22Rv1 (cell line): ENCODE measurements at regions not wholly inside any gene's neighbourhood (a gene's known extent, or its start where the extent isn't known, plus 50 kb on each side); places are given as distances from the start of the nearest gene placed in this dataset.

Experiments
- H3K27ac ChIP-seq: fragments of 450-650 bp; 2 replicates; pipeline ENCODE4 v1.5.1; 2017
- CTCF ChIP-seq: fragments of 450-650 bp; IDR thresholded peaks from 2 replicates; pipeline ENCODE4 v1.5.1; 2017; ENCODE audit warnings: mild to moderate bottlenecking
- ZFX ChIP-seq: fragments of 450-650 bp; IDR thresholded peaks from 2 replicates; pipeline ENCODE4 v1.6.1; 2017; ENCODE audit warnings: antibody characterized with exemption, borderline replicate concordance

DNA sequence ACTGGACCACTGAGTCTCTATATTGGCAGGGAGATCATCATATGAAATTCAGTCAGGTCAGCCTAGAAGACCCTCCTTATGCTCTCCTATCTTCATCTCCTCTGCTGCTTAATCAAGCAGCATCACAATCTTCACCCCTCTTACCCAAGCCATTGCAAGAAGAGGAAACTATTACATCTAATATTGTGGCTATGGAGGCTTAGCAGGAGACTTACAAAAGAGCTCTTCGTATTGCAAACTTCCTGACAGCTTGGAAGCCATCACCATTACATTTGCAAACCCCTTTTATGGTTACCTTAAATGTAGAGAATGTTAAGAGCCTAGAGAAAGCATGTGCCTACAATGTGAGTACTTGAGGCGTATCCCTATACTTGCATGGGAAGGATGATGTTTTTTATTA lies 87.2 kb upstream of the STXBP5 start:
- no peak overlapping the region for H3K27ac ChIP-seq
- TF ChIP-seq ZFX (no peak), CTCF (no peak)

- no peak for TF ChIP-seq CTCF
- TF ChIP-seq ZFX: no peak
Observed at GRCh38 chr6:147117580-147117979, 86.6 kb upstream of the STXBP5 start.

DNA sequence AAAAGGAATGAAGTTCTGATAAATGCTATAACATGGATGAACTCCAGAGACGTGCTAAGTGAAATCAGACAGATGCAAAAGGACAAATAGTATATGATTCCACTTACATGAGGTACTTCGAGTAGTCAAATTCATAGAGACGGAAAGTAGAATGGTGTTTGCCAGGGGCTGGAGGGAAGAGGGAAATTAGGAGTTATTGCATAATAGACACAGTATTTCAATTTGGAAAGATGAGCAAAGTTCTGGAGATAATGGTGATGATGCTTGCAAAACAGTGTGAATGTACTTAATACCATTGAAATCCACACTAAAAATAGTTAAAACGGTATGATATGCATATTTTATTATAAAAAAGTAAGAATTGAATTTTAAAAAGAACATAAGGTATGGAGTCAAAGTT lies 84.9 kb upstream of the STXBP5 start:
- no peak for TF ChIP-seq CTCF
- TF ChIP-seq ZFX: no peak
- no peak overlapping the region for H3K27ac ChIP-seq

More at GRCh38 chr6:147117580-147117979, 86.6 kb upstream of the STXBP5 start:
- no peak overlapping the region for H3K27ac ChIP-seq

- no peak overlapping the region for H3K27ac ChIP-seq
- TF ChIP-seq CTCF (no peak), ZFX (no peak)
Observed at GRCh38 chr6:147122823-147123222, 81.4 kb upstream of the STXBP5 start.

- TF ChIP-seq ZFX (no peak), CTCF (no peak)
- no peak overlapping the region for H3K27ac ChIP-seq
Observed at GRCh38 chr6:147126618-147127022, 77.6 kb upstream of the STXBP5 start.

DNA sequence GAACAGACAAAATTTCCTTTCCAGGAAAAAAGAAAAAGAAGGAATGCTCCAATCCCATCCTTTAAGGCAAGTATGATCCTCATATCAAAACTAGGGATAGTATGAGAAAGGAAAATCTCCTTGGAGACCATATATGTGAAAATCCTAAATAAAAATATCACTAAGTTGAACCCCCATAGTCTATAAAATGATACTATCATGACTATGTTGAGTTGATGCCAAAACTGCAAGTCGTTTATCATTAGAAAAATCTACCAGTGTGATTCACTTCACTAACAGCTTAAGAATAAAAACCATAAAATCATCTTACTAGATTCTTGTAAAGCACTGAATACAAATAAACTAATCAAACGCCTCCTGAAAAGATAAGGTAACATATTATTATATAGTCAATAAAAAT lies 76.6 kb upstream of the STXBP5 start:
- TF ChIP-seq ZFX (no peak), CTCF (no peak)
- H3K27ac ChIP-seq: no peak overlapping the region

GRCh38 chr6:147128056-147128455 lies 76.2 kb upstream of the STXBP5 start:
- no peak for TF ChIP-seq CTCF
- no peak for TF ChIP-seq ZFX
- H3K27ac ChIP-seq: no peak overlapping the region
